ENCODE measurements at regions not wholly inside any gene's neighbourhood (a gene's known extent, or its start where the extent isn't known, plus 50 kb on each side); places are given as distances from the start of the nearest gene placed in this dataset.

GRCh38 chr10:78388331-78389050, 354.8 kb downstream of the RPS24 start:
- TF ChIP-seq, protein P1, sequence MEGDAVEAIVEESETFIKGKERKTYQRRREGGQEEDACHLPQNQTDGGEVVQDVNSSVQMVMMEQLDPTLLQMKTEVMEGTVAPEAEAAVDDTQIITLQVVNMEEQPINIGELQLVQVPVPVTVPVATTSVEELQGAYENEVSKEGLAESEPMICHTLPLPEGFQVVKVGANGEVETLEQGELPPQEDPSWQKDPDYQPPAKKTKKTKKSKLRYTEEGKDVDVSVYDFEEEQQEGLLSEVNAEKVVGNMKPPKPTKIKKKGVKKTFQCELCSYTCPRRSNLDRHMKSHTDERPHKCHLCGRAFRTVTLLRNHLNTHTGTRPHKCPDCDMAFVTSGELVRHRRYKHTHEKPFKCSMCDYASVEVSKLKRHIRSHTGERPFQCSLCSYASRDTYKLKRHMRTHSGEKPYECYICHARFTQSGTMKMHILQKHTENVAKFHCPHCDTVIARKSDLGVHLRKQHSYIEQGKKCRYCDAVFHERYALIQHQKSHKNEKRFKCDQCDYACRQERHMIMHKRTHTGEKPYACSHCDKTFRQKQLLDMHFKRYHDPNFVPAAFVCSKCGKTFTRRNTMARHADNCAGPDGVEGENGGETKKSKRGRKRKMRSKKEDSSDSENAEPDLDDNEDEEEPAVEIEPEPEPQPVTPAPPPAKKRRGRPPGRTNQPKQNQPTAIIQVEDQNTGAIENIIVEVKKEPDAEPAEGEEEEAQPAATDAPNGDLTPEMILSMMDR (IDR thresholded peaks at IDR 0.05) = no peak
- FAIRE-seq (no peak), DNase-seq (no peak), ATAC-seq (no peak)
- no peaks in the 10 kb centered on the region for H3K36me3 ChIP-seq
- intact Hi-C loops (cut with DNase I) = no loop called here
- WGBS, 2 donors = 75 to 80% methylated on average over 9 of the region's 9 CpGs
- H3K9me3 ChIP-seq = no peaks in the 10 kb centered on the region
- H3K4me3 ChIP-seq = no peak overlapping the region
- H3K27ac ChIP-seq = no peak overlapping the region
- H3K27me3 ChIP-seq = no peaks in the 10 kb centered on the region
- peaks cover 0 to 2% (median 0%) of the 10 kb centered on the region in 3 donors for H3K4me1 ChIP-seq

DNA sequence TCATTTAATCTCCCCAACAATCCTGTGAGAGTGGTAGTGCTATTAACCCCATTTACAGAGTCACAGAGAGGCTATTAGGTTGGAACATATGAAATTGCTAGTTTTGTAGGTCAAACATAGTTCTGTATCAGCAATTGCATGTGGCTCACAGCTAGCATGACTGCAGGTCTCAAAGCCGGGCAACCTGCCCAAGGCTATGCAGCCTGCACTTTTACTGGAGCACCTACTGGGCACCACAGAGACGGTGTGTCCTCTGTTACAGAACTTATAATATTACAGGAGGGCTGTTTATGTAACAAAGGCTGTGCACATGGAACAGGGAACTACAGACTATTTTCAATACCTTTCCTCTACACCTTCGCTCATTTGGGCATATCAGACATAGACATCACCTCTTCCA, 355.8 kb downstream of the RPS24 start:
- H3K4me3 ChIP-seq = no peak overlapping the region
- TF ChIP-seq, protein P1 (IDR thresholded peaks at IDR 0.05) = no peak
- intact Hi-C loops (cut with DNase I) = no loop called here
- H3K27ac ChIP-seq = no peak overlapping the region
- H3K4me1 ChIP-seq = peaks cover 0 to 2% (median 0%) of the 10 kb centered on the region in 3 donors
- FAIRE-seq (no peak), DNase-seq (peak in 3 of 6 donors; percentile 32 to 63 (median 32)), ATAC-seq (peak; percentile 67 to 85 (median 73))
- H3K36me3 ChIP-seq = no peaks in the 10 kb centered on the region
- H3K27me3 ChIP-seq = no peaks in the 10 kb centered on the region
- no peaks in the 10 kb centered on the region for H3K9me3 ChIP-seq
- 57 to 68% methylated on average over 3 of the region's 3 CpGs for WGBS, 2 donors

- no peak for ATAC-seq
- Histone ChIP-seq H3K36me3 (no peaks in the 10 kb centered on the region), H3K9me3 (no peaks in the 10 kb centered on the region), H3K4me3 (no peak overlapping the region), H3K27ac (no peak overlapping the region), H3K4me1 (peaks cover 0 to 2% (median 0%) of the 10 kb centered on the region in 3 donors), H3K27me3 (no peaks in the 10 kb centered on the region)
- no peak for DNase-seq
- intact Hi-C loops (cut with DNase I) = no loop called here
- TF ChIP-seq, protein P1 (IDR thresholded peaks at IDR 0.05) = no peak
- WGBS, 2 donors = 78 to 81% methylated on average over 6 of the region's 6 CpGs
- no peak for FAIRE-seq
Observed at GRCh38 chr10:78390051-78390450, 356.4 kb downstream of the RPS24 start.

GRCh38 chr10:78390817-78391216, 357.2 kb downstream of the RPS24 start:
- ATAC-seq = no peak
- no peak overlapping the region for H3K27ac ChIP-seq

More at GRCh38 chr10:78390817-78391216, 357.2 kb downstream of the RPS24 start:
- H3K9me3 ChIP-seq = no peaks in the 10 kb centered on the region
- intact Hi-C loops (cut with DNase I) = no loop called here
- DNase-seq (no peak), FAIRE-seq (no peak)
- H3K4me3 ChIP-seq = no peak overlapping the region
- 84 to 90% methylated on average over 5 of the region's 5 CpGs for WGBS, 2 donors
- H3K36me3 ChIP-seq = no peaks in the 10 kb centered on the region
- no peaks in the 10 kb centered on the region for H3K27me3 ChIP-seq
- H3K4me1 ChIP-seq = peaks cover 0 to 2% (median 0%) of the 10 kb centered on the region in 3 donors
- TF ChIP-seq, protein P1 (IDR thresholded peaks at IDR 0.05) = no peak

Measured in pancreas (tissue), 10 donors.